IMR-90 (cell line): ENCODE measurements at regions not wholly inside any gene's neighbourhood (a gene's known extent, or its start where the extent isn't known, plus 50 kb on each side); places are given as distances from the start of the nearest gene placed in this dataset.

Source experiments
- ATAC-seq: fragments of 200-7000 bp; cut with Tn5 transposase; 2 replicates; pipeline ENCODE4 v1.9.1; 2020; ENCODE audit warnings: low read depth, mild to moderate bottlenecking, moderate library complexity
- BruUV-seq: library from RNA; stranded (reverse); fragments of 400-500 nt; replicated peaks from 2 replicates; lab custom pipeline; 2021; lab: Mats Ljungman, UMichigan
- CTCF ChIA-PET: fragments of 300-600 bp; formaldehyde crosslinking; extraction: SDS; loops from one replicate; lab custom pipeline; 2021; ENCODE audit warnings: antibody characterized with exemption; lab: Yijun Ruan, JAX
- POLR2A ChIA-PET: fragments of 300-600 bp; sonication (Branson Sonifier 250); formaldehyde crosslinking; loops from one replicate; lab custom pipeline; 2022; ENCODE audit warnings: antibody characterized with exemption; ENCODE audit not compliant: unreplicated experiment; lab: Charles Lee
- DNase-seq: peaks from one replicate; pipeline ENCODE4 v3.0.0; 2013
- H2AFZ ChIP-seq: replicated peaks from 2 replicates; pipeline ENCODE3; 2013; ENCODE audit warnings: low read length, mild to moderate bottlenecking; ENCODE audit not compliant: poor library complexity
- H2AK5ac ChIP-seq: 2 replicates; pipeline ENCODE4 v1.6.1; 2013; ENCODE audit warnings: low read depth, low read length, inconsistent platforms
- H2AK9ac ChIP-seq: replicated peaks from 2 replicates; pipeline ENCODE3; 2013; ENCODE audit warnings: mild to moderate bottlenecking, low read depth, low read length, moderate library complexity; ENCODE audit not compliant: poor library complexity
- H2BK120ac ChIP-seq: 2 replicates; pipeline ENCODE4 v1.6.1; 2013; ENCODE audit warnings: low read depth, low read length, inconsistent platforms
- H2BK15ac ChIP-seq: 3 replicates; pipeline ENCODE4 v1.6.1; 2013; ENCODE audit warnings: low read depth, low read length, inconsistent platforms
- H2BK20ac ChIP-seq: 2 replicates; pipeline ENCODE4 v1.6.1; 2013; ENCODE audit warnings: low read depth, mild to moderate bottlenecking, inconsistent platforms, low read length, moderate library complexity
- H2BK5ac ChIP-seq: 2 replicates; pipeline ENCODE4 v1.6.1; 2013; ENCODE audit warnings: mild to moderate bottlenecking, low read depth, low read length, inconsistent platforms; ENCODE audit not compliant: poor library complexity, severe bottlenecking
- H3K14ac ChIP-seq: replicated peaks from 2 replicates; pipeline ENCODE4 v1.6.1; 2013; ENCODE audit warnings: low read depth, low read length, inconsistent platforms
- H3K18ac ChIP-seq: 2 replicates; pipeline ENCODE4 v1.6.1; 2013; ENCODE audit warnings: low read depth, low read length, control low read depth
- H3K23ac ChIP-seq: 2 replicates; pipeline ENCODE4 v1.6.1; 2013; ENCODE audit warnings: low read depth, low read length, inconsistent platforms
- H3K27ac ChIP-seq: 2 replicates; pipeline ENCODE4 v1.5.1; 2013; ENCODE audit warnings: mild to moderate bottlenecking, control low read depth, low read length; ENCODE audit not compliant: insufficient read depth
- H3K27me3 ChIP-seq: 2 replicates; pipeline ENCODE4 v1.6.1; 2013; ENCODE audit warnings: low read length; ENCODE audit not compliant: control insufficient read depth, insufficient read depth
- H3K36me3 ChIP-seq: 2 replicates; pipeline ENCODE4 v1.6.1; 2013; ENCODE audit warnings: low read length, mixed read lengths; ENCODE audit not compliant: control insufficient read depth, insufficient read depth
- H3K4ac ChIP-seq: 2 replicates; pipeline ENCODE4 v1.6.1; 2013; ENCODE audit warnings: low read depth, low read length, inconsistent platforms
- H3K4me1 ChIP-seq: 2 replicates; pipeline ENCODE4 v1.6.1; 2013; ENCODE audit warnings: low read length, mixed read lengths; ENCODE audit not compliant: control insufficient read depth, insufficient read depth
- H3K4me2 ChIP-seq: 2 replicates; pipeline ENCODE4 v1.6.1; 2013; ENCODE audit warnings: low read depth, mild to moderate bottlenecking, control low read depth, low read length, moderate library complexity
- H3K4me3 ChIP-seq: 2 replicates; pipeline ENCODE4 v1.5.1; 2013; ENCODE audit warnings: low read depth, mild to moderate bottlenecking, control low read depth, low read length, moderate library complexity; ENCODE audit not compliant: insufficient read depth
- H3K56ac ChIP-seq: 2 replicates; pipeline ENCODE4 v1.6.1; 2013; ENCODE audit warnings: low read length, inconsistent platforms; ENCODE audit not compliant: insufficient read depth; ENCODE audit errors: extremely low read depth
- H3K79me1 ChIP-seq, 2 experiments: 2 replicates each; pipeline ENCODE4 v1.6.1; 2013; ENCODE audit warnings: low read length in 2 of 2, inconsistent platforms in 1 of 2, low read depth in 1 of 2
- H3K9ac ChIP-seq: 2 replicates; pipeline ENCODE4 v1.6.1; 2013; ENCODE audit warnings: low read depth, low read length, control low read depth
- H3K9me1 ChIP-seq: 2 replicates; pipeline ENCODE4 v1.6.1; 2013; ENCODE audit warnings: low read length, inconsistent platforms; ENCODE audit not compliant: insufficient read depth
- H3K9me3 ChIP-seq: 2 replicates; pipeline ENCODE4 v1.6.1; 2013; ENCODE audit warnings: low read length; ENCODE audit not compliant: control insufficient read depth, insufficient read depth
- H4K20me1 ChIP-seq: 2 replicates; pipeline ENCODE4 v1.6.1; 2013; ENCODE audit warnings: low read length, inconsistent platforms; ENCODE audit not compliant: insufficient read depth
- H4K5ac ChIP-seq: 2 replicates; pipeline ENCODE4 v1.6.1; 2013; ENCODE audit warnings: mild to moderate bottlenecking, low read depth, low read length, control low read depth
- H4K8ac ChIP-seq, 2 experiments: 2 replicates each; pipeline ENCODE4 v1.6.1; 2013; ENCODE audit warnings: low read depth in 2 of 2, low read length in 2 of 2, control low read depth in 1 of 2, inconsistent platforms in 1 of 2
- H4K91ac ChIP-seq: 2 replicates; pipeline ENCODE4 v1.6.1; 2013; ENCODE audit warnings: low read depth, low read length, inconsistent platforms; ENCODE audit not compliant: insufficient read depth
- CEBPB ChIP-seq: IDR thresholded peaks from 2 replicates; pipeline ENCODE4 v1.6.1; 2012; ENCODE audit warnings: low read depth, low read length, improper control_type of control experiment
- CHD1 ChIP-seq: IDR thresholded peaks from 2 replicates; pipeline ENCODE4 v1.6.1; 2012; ENCODE audit warnings: low read depth, low read length, improper control_type of control experiment
- ELK1 ChIP-seq: fragments of 150-350 bp; IDR thresholded peaks from 2 replicates; pipeline ENCODE4 v1.6.1; 2016; ENCODE audit warnings: low read depth, mild to moderate bottlenecking, low read length, moderate library complexity, borderline replicate concordance
- MAZ ChIP-seq: IDR thresholded peaks from 2 replicates; pipeline ENCODE4 v1.6.1; 2012; ENCODE audit warnings: low read depth, mild to moderate bottlenecking, low read length, improper control_type of control experiment, moderate library complexity, borderline replicate concordance
- MXI1 ChIP-seq: IDR thresholded peaks from 2 replicates; pipeline ENCODE4 v1.6.1; 2012; ENCODE audit warnings: low read depth, mild to moderate bottlenecking, low read length, moderate library complexity, borderline replicate concordance
- RAD21 ChIP-seq: IDR thresholded peaks from 2 replicates; pipeline ENCODE4 v1.6.1; 2012; ENCODE audit warnings: low read length, improper control_type of control experiment
- RFX5 ChIP-seq: IDR thresholded peaks from 2 replicates; pipeline ENCODE4 v1.8.0; 2012; ENCODE audit warnings: low read depth, mild to moderate bottlenecking, low read length, moderate library complexity
- SMC3 ChIP-seq: fragments of 150-350 bp; IDR thresholded peaks from 2 replicates; pipeline ENCODE4 v1.6.1; 2016; ENCODE audit warnings: low read depth, mild to moderate bottlenecking, antibody characterized with exemption, low read length, moderate library complexity
- WGBS, 2 experiments: methylation state at CpG; one replicate each; pipeline versions ENCODE4 v1.1.5 to v1.1.7; 2013; ENCODE audit warnings: missing lambda C conversion rate in 2 of 2; ENCODE audit not compliant: insufficient read length in 1 of 2; ENCODE audit errors: extremely low coverage in 2 of 2; 5-methylcytosine and 5-hydroxymethylcytosine counted together
- dilution Hi-C: fragments of 300-500 bp; cut with HindIII; formaldehyde crosslinking; loops from one replicate; pipeline ENCODE4 v1.14.3; 2018; ENCODE audit warnings: low sequenced_read_pairs; ENCODE audit not compliant: unreplicated experiment
- in situ Hi-C: fragments of 300-500 bp; cut with MboI; formaldehyde crosslinking; loops from 3 replicates; pipeline ENCODE4 v1.14.3; 2019; ENCODE audit warnings: low sequenced_read_pairs, inconsistent platforms, mixed read lengths
- intact Hi-C: fragments of 100-400 bp; cut with micrococcal nuclease; formaldehyde crosslinking; loops from 2 replicates; pipeline ENCODE4 v1.10.0; 2022

DNA sequence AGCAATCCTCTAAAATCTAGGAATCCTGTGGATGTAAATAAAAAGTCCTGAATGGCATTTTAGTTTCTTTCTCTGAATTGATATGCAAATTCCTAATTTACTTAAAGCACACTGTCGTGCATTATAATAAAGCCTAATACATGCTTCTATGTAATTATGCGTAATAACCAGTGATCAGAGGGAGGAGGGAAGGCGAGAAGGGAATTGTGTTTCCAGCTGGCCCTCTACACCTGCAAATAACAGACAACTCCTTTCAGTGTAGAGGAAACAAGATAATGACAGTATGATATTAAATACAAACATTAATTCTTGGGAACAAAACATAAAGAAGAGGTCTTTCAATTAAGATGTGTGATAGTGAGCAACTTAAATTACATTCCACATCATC, 419.6 kb upstream of the LCORL start:
- in situ Hi-C loops, result no loop called here
- no TSS peak for BruUV-seq
- POLR2A ChIA-PET, result no interaction called here

More for the DNA sequence above, 419.6 kb upstream of the LCORL start:
- no peak overlapping the region for H3K4me2 ChIP-seq
- H4K20me1 ChIP-seq, result no peaks in the 10 kb centered on the region
- no peaks in the 10 kb centered on the region for H3K4me1 ChIP-seq
- H2AFZ ChIP-seq, result no peak overlapping the region
- CTCF ChIA-PET, result no interaction called here
- H3K14ac ChIP-seq, result no peak overlapping the region
- H3K9me3 ChIP-seq, result peaks cover 9% of the 10 kb centered on the region
- no peak overlapping the region for H4K5ac ChIP-seq
- no peak overlapping the region for H3K4me3 ChIP-seq
- H2BK120ac ChIP-seq, result no peak overlapping the region
- no peak overlapping the region for H2BK20ac ChIP-seq
- no CpG with 5 or more reads among the region's 3 CpGs for WGBS, 2 experiments
- no peak overlapping the region for H2AK9ac ChIP-seq
- no peak overlapping the region for H3K4ac ChIP-seq
- H3K23ac ChIP-seq, result no peak overlapping the region
- H3K56ac ChIP-seq, result no peak overlapping the region
- H2BK5ac ChIP-seq, result no peak overlapping the region
- DNase-seq (no peak), ATAC-seq (no peak)
- H3K27me3 ChIP-seq, result no peaks in the 10 kb centered on the region
- H3K79me1 ChIP-seq, result no peaks in the 10 kb centered on the region
- TF ChIP-seq CEBPB, result no peak
- TF ChIP-seq MXI1, result no peak
- TF ChIP-seq RFX5, result no peak
- TF ChIP-seq MAZ, result no peak
- TF ChIP-seq RAD21, result no peak
- no peak for TF ChIP-seq CHD1
- no peak for TF ChIP-seq ELK1
- TF ChIP-seq SMC3, result no peak
- H3K9me1 ChIP-seq, result no peaks in the 10 kb centered on the region
- H2AK5ac ChIP-seq, result no peak overlapping the region
- no peak overlapping the region for H4K91ac ChIP-seq
- H3K9ac ChIP-seq, result no peak overlapping the region
- no peak overlapping the region for H2BK15ac ChIP-seq
- no peaks in the 10 kb centered on the region for H3K36me3 ChIP-seq
- no peak overlapping the region for H3K27ac ChIP-seq
- intact Hi-C loops, result no loop called here
- H3K18ac ChIP-seq, result no peak overlapping the region
- no peak overlapping the region for H4K8ac ChIP-seq
- dilution Hi-C loops, result no loop called here
